Neural crest cell (in vitro differentiated cells): ENCODE measurements at regions not wholly inside any gene's neighbourhood (a gene's known extent, or its start where the extent isn't known, plus 50 kb on each side); places are given as distances from the start of the nearest gene placed in this dataset.
"Not testable (repeated sequence)": the region's sequence is repeated elsewhere in the genome, so short reads cannot be mapped to it uniquely, and the experiment has no call there.

ENCODE experiments used
- DNase-seq: peaks from one replicate; pipeline ENCODE4 v3.0.0; 2021; ENCODE audit warnings: low read depth, mixed read lengths, low spot score
- H3K27ac Mint-ChIP-seq: one replicate; pipeline ENCODE4 v1.8.0; 2021; ENCODE audit warnings: mild to moderate bottlenecking, mixed read lengths; ENCODE audit not compliant: unreplicated experiment
- H3K27me3 Mint-ChIP-seq: 2 replicates; pipeline ENCODE4 v1.8.0; 2021; ENCODE audit warnings: low read depth, mild to moderate bottlenecking, mixed read lengths
- H3K36me3 Mint-ChIP-seq: 2 replicates; pipeline ENCODE4 v1.8.0; 2021; ENCODE audit warnings: low read depth, mild to moderate bottlenecking, mixed read lengths
- H3K4me1 Mint-ChIP-seq: 2 replicates; pipeline ENCODE4 v1.8.0; 2021; ENCODE audit warnings: mixed read lengths
- H3K4me3 Mint-ChIP-seq: one replicate; pipeline ENCODE4 v1.8.0; 2021; ENCODE audit warnings: mild to moderate bottlenecking, mixed read lengths
- H3K9me3 Mint-ChIP-seq: 2 replicates; pipeline ENCODE4 v1.8.0; 2021; ENCODE audit warnings: mixed read lengths
- CTCF ChIP-seq: fragments of 200-600 bp; sonication (generic); conservative IDR thresholded peaks from 2 replicates; pipeline ENCODE4 v1.5.0; 2021; ENCODE audit warnings: antibody characterized with exemption, mild to moderate bottlenecking

- H3K27me3 Mint-ChIP-seq = no peaks in the 10 kb centered on the region
Measured at GRCh38 chr12:87008785-87009384, 752.7 kb upstream of the MGAT4C start.

GRCh38 chr12:87001102-87001501 lies 744.9 kb upstream of the MGAT4C start:
- Mint-ChIP-seq H3K36me3 (peaks cover 5% of the 10 kb centered on the region), H3K4me1 (no peaks in the 10 kb centered on the region), H3K27me3 (no peaks in the 10 kb centered on the region), H3K4me3 (no peak overlapping the region), H3K27ac (no peak overlapping the region), H3K9me3 (peaks cover 29% of the 10 kb centered on the region)
- no peak for DNase-seq
- no peak for TF ChIP-seq CTCF

More at GRCh38 chr12:87008785-87009384, 752.7 kb upstream of the MGAT4C start:
- Mint-ChIP-seq H3K4me3 (no peak overlapping the region), H3K4me1 (no peaks in the 10 kb centered on the region), H3K9me3 (peaks cover 16% of the 10 kb centered on the region), H3K27ac (no peak overlapping the region), H3K36me3 (peaks cover 2% of the 10 kb centered on the region)
- no peak for TF ChIP-seq CTCF
- no peak for DNase-seq

GRCh38 chr12:86985298-86985697 lies 729.1 kb upstream of the MGAT4C start:
- Mint-ChIP-seq H3K9me3 (no peaks in the 10 kb centered on the region), H3K27me3 (no peaks in the 10 kb centered on the region), H3K4me1 (no peaks in the 10 kb centered on the region), H3K4me3 (no peak overlapping the region), H3K27ac (no peak overlapping the region), H3K36me3 (no peaks in the 10 kb centered on the region)
- TF ChIP-seq CTCF = no peak
- DNase-seq = no peak

- not testable (repeated sequence) for H3K9me3 Mint-ChIP-seq, DNase-seq, H3K36me3 Mint-ChIP-seq, H3K4me1 Mint-ChIP-seq, H3K27me3 Mint-ChIP-seq, H3K4me3 Mint-ChIP-seq, H3K27ac Mint-ChIP-seq
Measured at GRCh38 chr12:86970595-86970994, 714.4 kb upstream of the MGAT4C start.

- Mint-ChIP-seq H3K4me1 (no peaks in the 10 kb centered on the region), H3K9me3 (no peaks in the 10 kb centered on the region), H3K27ac (no peak overlapping the region), H3K36me3 (no peaks in the 10 kb centered on the region), H3K4me3 (no peak overlapping the region), H3K27me3 (no peaks in the 10 kb centered on the region)
- DNase-seq = no peak
- no peak for TF ChIP-seq CTCF
Measured at GRCh38 chr12:86959766-86960458, 703.7 kb upstream of the MGAT4C start.

GRCh38 chr12:86950444-86950843 lies 694.3 kb upstream of the MGAT4C start:
- DNase-seq = no peak
- H3K4me3 Mint-ChIP-seq = no peak overlapping the region
- H3K27ac Mint-ChIP-seq = no peak overlapping the region
- H3K27me3 Mint-ChIP-seq = no peaks in the 10 kb centered on the region
- H3K9me3 Mint-ChIP-seq = peaks cover 2% of the 10 kb centered on the region
- no peaks in the 10 kb centered on the region for H3K36me3 Mint-ChIP-seq
- H3K4me1 Mint-ChIP-seq = peaks cover 13% of the 10 kb centered on the region
- no peak for TF ChIP-seq CTCF
